Small intestine (tissue), 7 donors: ENCODE measurements at regions not wholly inside any gene's neighbourhood (a gene's known extent, or its start where the extent isn't known, plus 50 kb on each side); places are given as distances from the start of the nearest gene placed in this dataset.

ENCODE experiments used
- DNase-seq, 2 donors: peaks; one replicate each; pipeline versions ENCODE4 v3.0.0 to v3.0.0-alpha.2; 2013
- FAIRE-seq: peaks from 2 replicates; lab custom pipeline; 2012; peaks lifted over from hg19 to GRCh38; lab: Jason Lieb, UNC
- H3K27ac ChIP-seq, 3 donors: one replicate each; pipeline ENCODE4 v1.5.1; 2013; ENCODE audit warnings: low read length in 2 of 3, mild to moderate bottlenecking in 2 of 3, control low read depth in 1 of 3, inconsistent platforms in 1 of 3, low read depth in 1 of 3, moderate library complexity in 1 of 3
- H3K27me3 ChIP-seq, 3 donors: one replicate each; pipeline ENCODE4 v1.6.1; 2013; ENCODE audit warnings: low read length in 3 of 3, inconsistent platforms in 1 of 3; ENCODE audit not compliant: control insufficient read depth in 3 of 3, insufficient read depth in 3 of 3
- H3K36me3 ChIP-seq, 3 donors: one replicate each; pipeline ENCODE4 v1.6.1; 2013; ENCODE audit warnings: low read length in 3 of 3, inconsistent platforms in 1 of 3, low read depth in 1 of 3, mild to moderate bottlenecking in 1 of 3, moderate library complexity in 1 of 3; ENCODE audit not compliant: control insufficient read depth in 3 of 3, insufficient read depth in 2 of 3
- H3K4me1 ChIP-seq, 3 donors: one replicate each; pipeline ENCODE4 v1.6.1; 2013; ENCODE audit warnings: low read length in 2 of 3, inconsistent platforms in 1 of 3, low read depth in 1 of 3, mild to moderate bottlenecking in 1 of 3, moderate library complexity in 1 of 3; ENCODE audit not compliant: control insufficient read depth in 3 of 3, insufficient read depth in 2 of 3
- H3K4me3 ChIP-seq, 3 donors: one replicate each; pipeline ENCODE4 v1.5.1; 2013; ENCODE audit warnings: low read length in 3 of 3, control low read depth in 1 of 3, inconsistent platforms in 1 of 3, low read depth in 1 of 3, mild to moderate bottlenecking in 1 of 3, moderate library complexity in 1 of 3
- H3K9me3 ChIP-seq, 2 donors: one replicate each; pipeline ENCODE4 v1.6.1; 2013; ENCODE audit warnings: low read depth in 1 of 2, low read length in 1 of 2; ENCODE audit not compliant: control insufficient read depth in 2 of 2, insufficient read depth in 1 of 2
- WGBS, 3 donors: extraction: QIAGEN DNeasy Blood & Tissue Kit; methylation state at CpG; one replicate each; pipeline ENCODE4 v1.1.7; 2013; 5-methylcytosine and 5-hydroxymethylcytosine counted together
- donor health status: healthy with polysubstance abuse.
- donor health status: control.
- donor health status: control.
- donor health status: Bipolar disorder and iron deficiency.
- donor health status: healthy.

DNA sequence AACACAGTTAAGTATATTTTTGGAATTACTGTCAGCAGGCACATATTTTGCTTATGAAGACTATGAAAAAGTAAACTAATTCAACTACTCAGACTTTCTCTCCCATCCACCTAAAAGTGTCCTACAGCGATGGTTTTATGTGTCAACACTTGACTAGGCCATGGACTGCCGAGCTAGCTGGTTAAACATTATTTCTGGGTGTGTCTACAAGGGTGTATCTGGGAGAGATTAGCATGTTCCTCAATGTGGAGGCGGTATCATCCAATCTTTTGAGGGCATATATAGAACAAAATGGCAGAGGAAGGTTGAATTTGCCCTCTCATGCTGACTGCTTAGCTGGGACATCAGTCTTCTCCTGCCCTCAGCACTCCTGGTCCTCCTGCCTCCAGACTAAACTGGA, 82.7 kb upstream of the CDYL2 start:
- Histone ChIP-seq H3K27me3 (no peaks in the 10 kb centered on the region), H3K27ac (peak overlapping the region; percentile 5 to 59 (median 42)), H3K36me3 (no peaks in the 10 kb centered on the region), H3K4me3 (no peak overlapping the region), H3K4me1 (peaks cover 3 to 32% (median 4%) of the 10 kb centered on the region in 3 donors), H3K9me3 (no peaks in the 10 kb centered on the region)
- no peak for FAIRE-seq
- WGBS, 3 donors = 17 to 63% (median 45%) methylated on average over 3 of the region's 3 CpGs
- DNase-seq = peak; percentile 62 to 92

DNA sequence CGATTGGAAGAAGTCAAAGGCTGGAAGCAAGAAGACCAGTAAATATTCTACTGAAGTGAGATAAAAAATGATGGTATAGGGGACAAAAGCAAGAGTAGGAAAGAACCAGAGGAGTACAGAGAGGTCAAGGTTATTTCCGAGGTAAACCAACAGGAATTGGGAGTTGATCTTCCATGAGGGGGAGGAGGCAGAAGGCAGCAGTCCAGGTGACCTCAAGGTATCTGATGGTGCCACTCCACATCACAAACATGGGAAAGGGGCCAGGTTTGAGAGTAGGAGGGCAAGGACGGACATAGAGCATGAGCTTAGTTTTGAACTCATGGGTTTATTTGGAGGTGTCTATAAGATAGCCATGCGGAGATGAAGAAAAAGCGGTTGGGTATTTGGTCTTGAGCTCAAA, 79.4 kb upstream of the CDYL2 start:
- DNase-seq (no peak), FAIRE-seq (no peak)
- Histone ChIP-seq H3K4me1 (peaks cover 0 to 32% (median 4%) of the 10 kb centered on the region in 3 donors), H3K36me3 (no peaks in the 10 kb centered on the region), H3K4me3 (no peak overlapping the region), H3K27me3 (no peaks in the 10 kb centered on the region), H3K27ac (peak overlapping the region in 2 of 3 donors; percentile 27 to 55), H3K9me3 (no peaks in the 10 kb centered on the region)
- WGBS, 3 donors = 48 to 67% (median 57%) methylated on average over 5 of the region's 5 CpGs

DNA sequence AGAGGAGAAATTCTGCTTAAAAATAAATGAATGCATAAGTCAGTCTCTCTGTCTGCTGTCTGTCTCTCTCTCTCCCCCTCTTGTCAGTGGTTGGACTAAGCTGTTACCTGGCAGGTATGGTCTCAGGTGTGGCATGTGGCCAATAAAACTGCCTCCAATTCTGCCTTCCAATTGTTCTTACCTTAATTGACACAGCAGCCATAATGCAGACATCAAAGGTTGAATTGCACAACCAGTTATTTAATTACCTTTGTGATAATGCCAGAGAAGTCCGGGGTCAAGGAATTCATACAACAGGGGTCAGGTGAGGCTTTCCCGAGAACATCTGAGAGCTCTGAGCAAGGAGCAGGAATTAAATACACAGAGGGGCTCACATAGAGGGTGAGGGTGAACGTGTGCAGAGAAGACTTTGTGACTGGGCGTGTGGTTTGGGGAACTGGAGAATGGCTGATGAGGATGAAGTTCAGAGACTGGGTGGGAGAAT, 78.8 kb upstream of the CDYL2 start:
- H3K27ac ChIP-seq = peak overlapping the region in 2 of 3 donors; percentile 27 to 55
- no peaks in the 10 kb centered on the region for H3K36me3 ChIP-seq
- FAIRE-seq (no peak), DNase-seq (peak; percentile 95 to 98)
- peaks cover 0 to 32% (median 4%) of the 10 kb centered on the region in 3 donors for H3K4me1 ChIP-seq
- no peak overlapping the region for H3K4me3 ChIP-seq
- H3K9me3 ChIP-seq = no peaks in the 10 kb centered on the region
- WGBS, 3 donors = 12 to 52% (median 24%) methylated on average over 4 of the region's 4 CpGs
- H3K27me3 ChIP-seq = no peaks in the 10 kb centered on the region

GRCh38 chr16:80875616-80876015, 71.2 kb upstream of the CDYL2 start:
- FAIRE-seq (no peak), DNase-seq (peak in 1 of 2 donors; percentile 52)
- WGBS, 3 donors = 5 to 27% (median 16%) methylated on average over 5 of the region's 5 CpGs
- no peaks in the 10 kb centered on the region for H3K9me3 ChIP-seq
- no peak overlapping the region for H3K4me3 ChIP-seq
- H3K36me3 ChIP-seq = no peaks in the 10 kb centered on the region
- no peaks in the 10 kb centered on the region for H3K27me3 ChIP-seq
- no peaks in the 10 kb centered on the region for H3K4me1 ChIP-seq
- H3K27ac ChIP-seq = no peak overlapping the region

DNA sequence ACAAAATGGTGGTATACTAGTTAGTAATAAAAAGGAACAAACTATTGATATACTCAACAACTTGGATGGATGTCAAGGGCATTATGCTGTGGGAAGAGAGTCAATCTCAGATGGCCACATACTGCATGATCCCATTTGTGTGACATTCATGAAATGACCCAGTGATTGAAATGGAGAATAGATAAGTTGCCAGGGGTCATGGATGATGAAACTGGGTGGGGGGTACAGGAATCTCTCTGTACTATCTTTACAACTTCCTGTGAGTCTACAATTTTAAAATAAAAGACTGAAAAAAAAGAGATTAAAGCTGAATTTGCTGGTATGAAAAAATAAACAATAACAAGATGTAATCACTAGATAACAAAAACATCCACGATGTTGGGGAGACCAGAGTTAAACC, 70.5 kb upstream of the CDYL2 start:
- no peak overlapping the region for H3K27ac ChIP-seq
- no peak for DNase-seq
- no peak overlapping the region for H3K4me3 ChIP-seq
- no peaks in the 10 kb centered on the region for H3K4me1 ChIP-seq
- H3K27me3 ChIP-seq = no peaks in the 10 kb centered on the region
- 28 to 38% (median 34%) methylated on average over 1 of the region's 1 CpG for WGBS, 3 donors
- H3K9me3 ChIP-seq = no peaks in the 10 kb centered on the region
- no peak for FAIRE-seq
- no peaks in the 10 kb centered on the region for H3K36me3 ChIP-seq

GRCh38 chr16:80862160-80862705, 57.8 kb upstream of the CDYL2 start:
- DNase-seq (no peak), FAIRE-seq (no peak)
- 31 to 38% (median 33%) methylated on average over 3 of the region's 3 CpGs for WGBS, 3 donors
- Histone ChIP-seq H3K27ac (no peak overlapping the region), H3K4me3 (no peak overlapping the region), H3K27me3 (no peaks in the 10 kb centered on the region), H3K9me3 (peaks cover 0 to 3% of the 10 kb centered on the region in 2 donors), H3K36me3 (no peaks in the 10 kb centered on the region), H3K4me1 (no peaks in the 10 kb centered on the region)
